ENCODE measurements at regions not wholly inside any gene's neighbourhood (a gene's known extent, or its start where the extent isn't known, plus 50 kb on each side); places are given as distances from the start of the nearest gene placed in this dataset.

DNA sequence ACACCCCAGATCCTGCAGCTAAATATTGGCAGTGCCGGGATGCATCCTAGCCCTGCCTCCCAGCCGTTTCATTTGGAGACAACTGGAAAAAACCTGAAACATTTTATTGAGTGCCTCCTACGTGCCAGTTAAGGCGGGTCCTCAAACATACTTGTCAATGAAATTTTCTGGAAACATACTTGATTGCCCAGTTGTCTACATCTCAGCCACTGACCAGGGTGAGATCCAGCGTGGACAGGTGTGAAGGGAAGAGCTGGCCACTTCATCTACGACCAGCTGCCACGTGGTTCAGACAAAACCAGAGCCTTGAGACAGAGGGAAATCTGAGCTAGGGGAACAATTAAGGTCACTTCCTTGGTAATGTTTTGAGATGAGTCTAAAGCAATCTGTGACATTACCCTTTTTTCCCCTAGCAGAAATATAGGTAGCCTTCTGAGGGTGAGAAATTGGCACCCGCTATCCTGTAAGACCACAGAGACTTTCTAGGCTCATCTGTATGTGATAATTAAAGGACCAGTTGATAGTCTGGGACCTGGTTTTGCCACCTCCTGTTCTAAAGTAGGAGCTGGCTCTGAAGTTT is 116.3 kb upstream of the MTHFD1L start (continued):
- TF ChIP-seq EMX1 (CRISPR knock-in tag; IDR thresholded peaks at IDR 0.05) (no peak), FOXP1 (CRISPR knock-in tag; IDR thresholded peaks at IDR 0.05; ENCODE audit: borderline replicate concordance) (no peak), GTF2I (CRISPR knock-in tag; conservative IDR thresholded peaks at IDR 0.05) (no peak), SMAD3 (CRISPR knock-in tag; IDR thresholded peaks at IDR 0.05; ENCODE audit: borderline replicate concordance) (no peak), NR2C2 (CRISPR knock-in tag; IDR thresholded peaks at IDR 0.05) (no peak)

- Mint-ChIP-seq H3K27ac (no peak overlapping the region), H3K9me3 (no peaks in the 10 kb centered on the region), H3K36me3 (no peaks in the 10 kb centered on the region), H3K27me3 (ENCODE audit: low read depth) (peaks cover 38% of the 10 kb centered on the region), H3K4me3 (no peak overlapping the region), H3K4me1 (peaks cover 12% of the 10 kb centered on the region)
- CTCF ChIA-PET = interaction anchor here (2.1 kb wide), 1 partner anchor 64 kb away, joined by 5 read pairs; no protein-coding TSS in a partner anchor
- DNase-seq (ENCODE audit: low spot score) (no peak), ATAC-seq (no peak)
- POLR2A ChIA-PET = interaction anchor here (0.6 kb wide), 1 partner anchor 898 kb away, joined by 5 read pairs; no protein-coding TSS in a partner anchor
- TF ChIP-seq NR3C1 (CRISPR knock-in tag; conservative IDR thresholded peaks at IDR 0.05; ENCODE audit: low read depth) (no peak), NFYB (CRISPR knock-in tag; conservative IDR thresholded peaks at IDR 0.05; ENCODE audit: low read depth) (no peak), HMGA2 (CRISPR knock-in tag; IDR thresholded peaks at IDR 0.05) (no peak), RELA (CRISPR knock-in tag; IDR thresholded peaks at IDR 0.05; ENCODE audit: borderline replicate concordance) (no peak), ZNF416 (CRISPR knock-in tag; IDR thresholded peaks at IDR 0.05) (no peak), IRF2 (CRISPR knock-in tag; IDR thresholded peaks at IDR 0.05; ENCODE audit: borderline replicate concordance, low read depth) (no peak), E2F5 (CRISPR knock-in tag; IDR thresholded peaks at IDR 0.05) (no peak), ZNF532 (CRISPR knock-in tag; IDR thresholded peaks at IDR 0.05; ENCODE audit: borderline replicate concordance) (no peak), GRHL2 (CRISPR knock-in tag; IDR thresholded peaks at IDR 0.05; ENCODE audit: insufficient replicate concordance, severe bottlenecking) (no peak), SMAD4 (CRISPR knock-in tag; IDR thresholded peaks at IDR 0.05) (no peak)
- TF ChIP-seq, protein P1, sequence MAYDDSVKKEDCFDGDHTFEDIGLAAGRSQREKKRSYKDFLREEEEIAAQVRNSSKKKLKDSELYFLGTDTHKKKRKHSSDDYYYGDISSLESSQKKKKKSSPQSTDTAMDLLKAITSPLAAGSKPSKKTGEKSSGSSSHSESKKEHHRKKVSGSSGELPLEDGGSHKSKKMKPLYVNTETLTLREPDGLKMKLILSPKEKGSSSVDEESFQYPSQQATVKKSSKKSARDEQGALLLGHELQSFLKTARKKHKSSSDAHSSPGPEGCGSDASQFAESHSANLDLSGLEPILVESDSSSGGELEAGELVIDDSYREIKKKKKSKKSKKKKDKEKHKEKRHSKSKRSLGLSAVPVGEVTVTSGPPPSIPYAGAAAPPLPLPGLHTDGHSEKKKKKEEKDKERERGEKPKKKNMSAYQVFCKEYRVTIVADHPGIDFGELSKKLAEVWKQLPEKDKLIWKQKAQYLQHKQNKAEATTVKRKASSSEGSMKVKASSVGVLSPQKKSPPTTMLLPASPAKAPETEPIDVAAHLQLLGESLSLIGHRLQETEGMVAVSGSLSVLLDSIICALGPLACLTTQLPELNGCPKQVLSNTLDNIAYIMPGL (CRISPR knock-in tag; IDR thresholded peaks at IDR 0.05) = no peak
These were observed 114.2 kb upstream of the MTHFD1L start for GRCh38 chr6:150751296-150751695.

DNA sequence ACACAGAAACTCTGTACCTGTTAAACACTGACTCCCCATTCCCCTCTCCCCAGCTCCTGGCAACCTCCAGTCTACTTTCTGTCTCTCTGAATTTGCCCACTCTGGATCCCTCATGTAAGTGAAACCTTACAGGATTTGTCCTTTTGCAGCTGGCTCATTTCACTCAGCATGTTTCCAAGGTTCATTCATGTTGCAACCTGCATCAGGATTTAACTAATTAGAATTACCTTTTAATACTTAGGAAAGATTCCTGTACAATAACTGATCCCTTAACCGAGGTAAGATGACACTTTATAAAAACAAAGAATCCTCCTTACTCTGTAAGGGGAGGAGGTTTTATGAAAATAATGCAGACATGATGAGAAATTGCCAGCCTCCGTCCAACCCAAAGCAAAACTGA is 113.1 kb upstream of the MTHFD1L start:
- no peaks in the 10 kb centered on the region for H3K9me3 Mint-ChIP-seq
- CTCF ChIA-PET = interaction anchor here (2.4 kb wide), 1 partner anchor 66 kb away, joined by 9 read pairs; no protein-coding TSS in a partner anchor
- POLR2A ChIA-PET = no interaction called here
- H3K27me3 Mint-ChIP-seq (ENCODE audit: low read depth) = peaks cover 41% of the 10 kb centered on the region
- DNase-seq (ENCODE audit: low spot score) (no peak), ATAC-seq (no peak)
- H3K4me3 Mint-ChIP-seq = no peak overlapping the region
- H3K27ac Mint-ChIP-seq = no peak overlapping the region
- no peaks in the 10 kb centered on the region for H3K36me3 Mint-ChIP-seq
- peaks cover 12% of the 10 kb centered on the region for H3K4me1 Mint-ChIP-seq
- no peak for TF ChIP-seq RORB (CRISPR knock-in tag; IDR thresholded peaks at IDR 0.05)
- TF ChIP-seq USF2 (CRISPR knock-in tag; IDR thresholded peaks at IDR 0.05) = no peak
- no peak for TF ChIP-seq FOXP1 (CRISPR knock-in tag; IDR thresholded peaks at IDR 0.05; ENCODE audit: borderline replicate concordance)
- no peak for TF ChIP-seq ATF6 (CRISPR knock-in tag; IDR thresholded peaks at IDR 0.05)
- TF ChIP-seq SOX15 (CRISPR knock-in tag; IDR thresholded peaks at IDR 0.05) = no peak
- no peak for TF ChIP-seq CBFB (CRISPR knock-in tag; IDR thresholded peaks at IDR 0.05; ENCODE audit: low read depth)
- TF ChIP-seq NFATC4 (CRISPR knock-in tag; IDR thresholded peaks at IDR 0.05) = no peak
- no peak for TF ChIP-seq ZSCAN18 (CRISPR knock-in tag; IDR thresholded peaks at IDR 0.05)
- TF ChIP-seq GRHL2 (CRISPR knock-in tag; IDR thresholded peaks at IDR 0.05; ENCODE audit: insufficient replicate concordance, severe bottlenecking) = no peak
- no peak for TF ChIP-seq NR1H2 (CRISPR knock-in tag; IDR thresholded peaks at IDR 0.05)
